Peyer's patch (tissue), 4 donors: ENCODE measurements at regions not wholly inside any gene's neighbourhood (a gene's known extent, or its start where the extent isn't known, plus 50 kb on each side); places are given as distances from the start of the nearest gene placed in this dataset.

ENCODE experiments used
- CTCF ChIP-seq, 6 experiments: fragments of 450-650 bp in 4 of 6; fragments of 200-600 bp in 2 of 6; sonication (generic) in 1 of 6; IDR thresholded peaks; one replicate each; pipeline ENCODE4 v1.5.1; 2017 to 2019; ENCODE audit warnings: antibody characterized with exemption in 6 of 6, mild to moderate bottlenecking in 3 of 6, moderate library complexity in 1 of 6
- POLR2A ChIP-seq, 2 donors: fragments of 450-650 bp; IDR thresholded peaks; one replicate each; pipeline ENCODE4 v1.5.1; 2017; ENCODE audit warnings: antibody characterized with exemption in 2 of 2, mild to moderate bottlenecking in 2 of 2, moderate library complexity in 2 of 2

GRCh38 chr11:37026326-37026725 is 428.3 kb upstream of the RAG2 start:
- no peak for TF ChIP-seq CTCF (IDR thresholded peaks at IDR 0.05)
- TF ChIP-seq POLR2A (IDR thresholded peaks at IDR 0.05): no peak
